ENCODE measurements at regions not wholly inside any gene's neighbourhood (a gene's known extent, or its start where the extent isn't known, plus 50 kb on each side); places are given as distances from the start of the nearest gene placed in this dataset.

DNA sequence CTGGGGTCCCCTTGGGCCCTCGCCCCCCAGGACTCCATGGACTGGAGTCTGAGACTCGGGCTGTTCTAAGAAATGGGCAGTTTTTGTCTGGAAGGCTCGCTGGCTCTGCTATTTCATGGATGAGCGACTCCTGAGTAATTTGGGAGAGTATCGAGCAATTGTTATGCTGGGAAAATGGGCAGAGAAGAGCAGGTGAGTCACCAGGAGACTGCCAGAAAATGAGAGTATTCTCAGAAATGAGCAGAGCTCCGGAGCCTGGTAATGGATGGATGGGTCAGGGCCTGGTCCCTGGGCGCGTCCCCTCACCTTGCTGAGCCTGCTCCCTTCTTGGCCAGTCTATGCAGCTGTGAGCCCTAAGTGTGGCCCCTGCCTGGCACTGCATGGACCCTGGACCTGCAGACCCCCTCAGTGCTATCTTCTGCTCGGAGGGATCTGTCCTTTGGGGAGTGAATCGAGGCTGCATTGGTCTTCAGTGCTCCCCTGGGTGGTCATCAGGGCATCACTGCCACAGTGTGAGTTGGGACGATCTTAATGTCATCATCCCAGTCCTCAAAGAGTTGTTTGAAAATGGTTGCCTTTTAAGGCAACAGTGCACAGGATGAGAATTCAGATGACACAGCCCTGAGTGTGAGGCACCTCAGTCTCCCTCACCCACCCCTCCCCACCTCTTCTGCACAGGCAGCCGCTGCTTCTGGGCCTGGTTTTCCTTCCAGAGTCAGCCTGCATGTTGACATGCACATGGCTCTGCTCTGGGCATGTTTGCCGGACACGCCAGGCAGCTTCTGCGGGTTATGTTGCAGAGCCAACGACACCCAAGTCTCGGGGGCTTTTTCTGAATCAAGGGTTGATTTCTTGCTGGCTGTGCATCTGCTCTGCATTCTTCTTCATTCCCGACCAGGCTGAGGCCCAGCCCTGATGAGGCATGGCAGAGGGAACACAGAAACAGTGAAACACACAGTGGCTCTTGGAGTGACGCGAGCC, 519.0 kb downstream of the TBC1D22A start:
- no peak for DNase-seq (ENCODE audit: low read depth)

DNA sequence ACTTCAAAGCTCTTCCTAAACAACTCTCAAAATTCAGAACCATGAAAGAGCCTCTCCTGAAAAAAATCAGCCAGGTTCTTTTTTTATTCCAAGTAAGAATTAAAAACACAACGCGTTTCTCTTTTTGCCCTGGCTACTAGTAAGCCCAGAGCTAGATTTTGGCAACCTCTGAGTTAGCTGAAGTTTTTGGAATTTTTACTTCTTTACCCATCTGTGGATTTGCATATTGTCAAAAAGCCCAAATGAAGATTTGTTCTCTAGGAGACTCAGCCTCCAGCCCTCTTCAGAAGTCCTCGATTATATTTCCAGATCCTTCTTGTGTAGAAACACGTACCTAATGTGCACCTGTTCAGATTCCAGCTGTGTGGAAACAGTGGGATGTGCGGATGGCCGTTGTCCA, 517.9 kb downstream of the TBC1D22A start:
- DNase-seq (ENCODE audit: low read depth): no peak

DNA sequence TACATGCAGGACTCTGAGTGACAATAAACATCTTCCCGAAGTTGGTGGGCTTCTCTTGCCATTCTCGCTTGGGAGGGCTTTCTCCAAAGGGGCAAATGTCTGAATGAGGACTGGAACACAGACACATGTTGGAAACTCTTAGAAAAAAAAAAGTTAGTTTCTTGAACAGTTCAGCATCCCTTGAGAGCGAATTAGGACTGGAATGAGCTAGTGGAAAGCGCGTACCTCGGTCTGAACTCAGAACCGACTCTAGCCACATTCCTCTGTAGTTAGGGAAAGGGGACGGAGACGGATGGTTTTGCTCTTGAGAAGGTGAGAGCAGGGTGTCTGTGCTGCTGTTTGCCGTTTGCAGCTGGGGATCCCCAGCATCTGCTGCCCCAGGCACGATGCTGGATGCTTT, 517.3 kb downstream of the TBC1D22A start:
- no peak for DNase-seq (ENCODE audit: low read depth)

DNA sequence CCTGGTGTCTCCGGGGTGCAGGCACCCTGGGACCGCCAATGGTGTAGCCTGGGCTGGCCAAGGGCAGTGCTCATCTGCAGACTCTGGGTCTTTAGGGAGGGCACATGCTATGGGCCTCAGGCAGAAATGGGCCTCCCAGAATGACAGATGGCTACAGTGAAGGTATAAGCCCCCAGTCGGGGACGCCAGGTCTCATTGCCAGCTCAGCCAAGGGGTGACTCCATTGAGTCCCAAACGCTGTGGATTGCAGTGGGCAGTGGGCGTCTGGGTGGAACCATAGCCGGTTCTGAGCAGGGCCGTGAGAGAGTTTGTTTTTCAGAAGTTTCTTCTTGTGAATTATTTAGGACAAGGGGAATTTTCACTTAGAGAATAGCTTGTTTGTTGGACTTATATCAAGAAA, 516.9 kb downstream of the TBC1D22A start:
- DNase-seq (ENCODE audit: low read depth): no peak

DNA sequence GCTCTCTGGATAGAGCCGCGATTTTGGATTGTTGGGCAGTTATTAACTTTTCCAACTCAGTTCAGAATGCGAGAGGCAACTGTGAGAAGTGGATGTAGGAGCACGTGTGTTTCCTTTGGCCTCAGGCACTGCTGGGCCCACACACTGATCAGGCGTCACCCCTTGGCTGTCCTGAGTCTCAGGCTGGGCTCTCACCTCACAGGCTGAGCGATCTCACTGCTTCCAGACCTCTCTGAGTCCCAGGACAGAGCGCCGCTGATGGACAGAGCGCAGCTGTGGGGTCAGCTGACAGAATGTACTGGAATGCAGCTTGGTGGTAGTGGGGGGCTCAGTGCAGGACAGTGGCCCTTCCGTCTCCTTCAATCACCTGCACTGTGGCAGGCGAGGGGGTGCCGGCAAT, 516.2 kb downstream of the TBC1D22A start:
- DNase-seq (ENCODE audit: low read depth): no peak

DNA sequence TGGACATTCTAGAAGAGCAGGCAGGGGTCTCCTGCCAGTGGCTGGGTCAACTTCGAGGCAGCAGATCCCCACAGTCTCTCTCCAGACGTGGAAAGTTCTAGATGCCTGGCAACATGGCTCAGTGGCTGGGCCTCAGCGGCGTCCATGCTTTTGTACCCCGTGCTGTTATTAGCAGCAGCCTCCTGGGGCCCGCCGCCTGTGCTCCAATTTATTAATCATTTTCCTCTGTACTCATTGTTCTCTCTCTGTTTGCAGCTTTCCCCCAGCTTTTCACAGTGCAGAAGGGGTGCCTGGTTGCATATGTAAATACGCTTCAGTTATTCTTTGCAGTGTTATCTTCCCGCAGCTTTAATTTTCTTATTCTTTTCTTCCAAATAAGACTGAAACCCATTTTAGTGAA, 515.1 kb downstream of the TBC1D22A start:
- no peak for DNase-seq (ENCODE audit: low read depth)

DNA sequence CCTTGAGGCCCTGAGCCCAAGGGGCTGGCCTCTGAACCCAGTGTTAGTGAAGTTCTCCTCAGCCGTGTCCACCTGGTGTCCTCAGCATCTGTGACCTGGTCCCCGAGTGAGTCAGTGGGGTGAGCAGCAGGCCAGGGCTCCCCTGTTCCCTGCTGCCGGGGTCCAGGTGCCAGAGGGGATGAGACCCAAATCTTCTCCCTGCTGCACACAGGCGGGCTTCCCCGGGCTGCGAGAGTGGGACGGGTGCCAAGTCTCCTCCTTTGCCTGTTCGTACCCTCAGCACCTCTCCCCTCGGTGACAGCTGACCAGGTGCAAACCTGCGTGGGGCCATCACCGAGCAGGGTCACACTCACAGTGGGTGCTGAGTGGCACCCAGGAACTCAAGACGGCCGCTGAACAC, 514.5 kb downstream of the TBC1D22A start:
- no peak for DNase-seq (ENCODE audit: low read depth)

DNA sequence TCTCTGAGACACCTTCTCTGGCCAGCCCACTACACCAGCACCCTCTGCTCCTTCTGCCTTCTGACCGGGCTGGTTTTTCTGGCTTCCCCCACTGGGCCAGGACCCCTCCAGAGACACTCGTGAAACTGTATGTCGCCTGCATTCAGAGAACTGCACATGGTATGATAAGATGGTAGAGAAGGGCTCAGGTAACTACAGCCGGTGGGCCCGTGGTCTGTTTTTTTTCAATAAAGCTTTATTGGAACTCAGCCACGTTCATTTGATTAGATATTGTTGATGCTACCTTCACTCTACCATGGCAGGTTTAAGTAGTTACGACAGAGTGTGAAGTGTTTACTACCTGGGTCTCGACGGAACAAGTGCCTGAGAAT, 514.0 kb downstream of the TBC1D22A start:
- DNase-seq (ENCODE audit: low read depth): no peak

DNA sequence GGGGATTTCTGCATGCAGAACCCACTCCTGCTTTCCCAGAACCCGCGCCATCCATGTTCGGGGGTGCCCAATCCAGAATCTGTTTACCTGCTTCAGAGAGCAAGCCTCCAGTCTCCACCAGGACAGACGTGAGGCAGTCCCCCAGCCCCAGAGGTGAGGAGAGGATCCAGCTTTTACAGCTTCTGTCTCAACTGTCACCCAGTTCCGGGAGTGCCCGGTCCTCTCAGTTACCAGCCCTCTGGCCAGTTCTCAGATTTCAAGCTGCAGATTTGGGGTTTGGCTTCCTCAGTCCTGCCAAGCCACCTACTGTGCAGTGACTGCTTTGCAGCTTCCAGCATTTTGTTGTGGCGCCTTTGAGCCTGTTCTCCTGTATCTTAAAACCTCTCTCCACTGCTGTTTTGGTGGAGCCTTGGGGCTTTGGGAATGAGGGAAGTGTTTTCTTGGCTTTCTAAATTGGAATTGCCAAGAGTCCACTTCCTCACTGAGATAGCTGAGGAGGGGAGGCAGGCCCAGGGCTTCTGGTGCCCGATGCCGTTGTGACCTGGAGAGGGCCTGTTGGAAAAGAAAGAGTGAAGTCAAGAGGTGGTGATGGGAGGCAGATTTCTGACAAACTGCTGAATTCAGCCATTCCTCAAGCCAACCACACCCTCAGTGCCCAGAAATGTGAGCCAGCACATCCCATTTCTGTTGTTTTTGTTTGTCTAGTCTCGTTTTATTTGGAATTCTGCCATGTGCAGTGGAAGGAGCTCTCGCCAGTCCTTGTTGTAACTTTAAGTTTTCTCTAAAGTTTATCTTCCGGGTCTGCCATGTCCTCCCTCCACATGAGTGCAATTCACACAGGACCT, 513.4 kb downstream of the TBC1D22A start:
- DNase-seq (ENCODE audit: low read depth): no peak

DNA sequence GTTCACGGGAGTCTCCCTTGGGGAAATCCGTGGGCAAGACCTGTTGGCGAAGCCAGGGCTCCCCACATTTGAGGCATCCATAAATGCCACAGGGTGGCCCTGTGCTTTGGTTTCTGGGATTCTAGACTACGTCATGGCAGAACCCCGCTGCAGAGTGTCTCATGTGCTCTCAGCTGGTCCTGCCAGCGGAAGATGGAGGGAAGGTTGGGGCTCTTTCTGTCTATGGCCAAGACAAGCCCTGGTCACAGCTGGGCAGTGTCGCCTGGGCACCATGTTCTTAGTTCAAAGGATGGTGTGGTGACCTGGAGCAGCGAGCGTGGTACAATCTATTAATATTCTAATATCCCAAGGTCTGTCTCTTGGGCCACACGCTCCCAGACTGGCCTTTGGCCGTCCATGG, 511.7 kb downstream of the TBC1D22A start:
- no peak for DNase-seq (ENCODE audit: low read depth)

DNA sequence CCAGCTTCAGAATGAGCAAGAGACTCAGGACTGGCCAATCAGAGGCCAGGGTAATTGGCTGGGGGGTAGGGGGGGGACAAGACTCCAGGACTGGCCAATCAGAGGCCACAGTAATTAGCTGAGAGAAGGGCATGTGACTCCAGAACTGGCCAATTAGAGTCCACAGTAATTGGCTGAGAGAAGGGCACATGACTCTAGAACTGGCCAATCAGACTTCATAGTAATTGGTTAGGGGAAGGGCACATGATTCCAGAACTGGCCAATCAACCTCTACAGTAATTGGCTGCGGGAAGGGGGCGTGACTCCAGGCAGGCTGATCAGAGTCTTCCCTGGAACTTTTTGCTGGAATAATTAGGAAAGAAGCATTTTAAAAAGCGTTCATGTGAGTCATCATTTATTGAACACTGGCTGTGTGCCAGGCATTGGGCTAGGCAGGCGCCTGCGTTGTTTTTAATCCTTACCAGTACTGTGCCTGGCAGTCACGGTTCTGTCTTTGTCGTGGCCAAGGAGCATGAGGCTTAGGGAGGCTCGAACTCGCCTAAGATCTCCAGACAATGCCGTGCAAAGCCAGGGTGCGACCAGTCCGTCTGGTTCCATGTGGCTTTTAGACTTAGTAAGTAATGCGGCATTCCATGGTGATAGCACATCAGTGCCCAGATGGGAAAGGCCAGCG, 508.1 kb downstream of the TBC1D22A start:
- DNase-seq (ENCODE audit: low read depth): no peak

DNA sequence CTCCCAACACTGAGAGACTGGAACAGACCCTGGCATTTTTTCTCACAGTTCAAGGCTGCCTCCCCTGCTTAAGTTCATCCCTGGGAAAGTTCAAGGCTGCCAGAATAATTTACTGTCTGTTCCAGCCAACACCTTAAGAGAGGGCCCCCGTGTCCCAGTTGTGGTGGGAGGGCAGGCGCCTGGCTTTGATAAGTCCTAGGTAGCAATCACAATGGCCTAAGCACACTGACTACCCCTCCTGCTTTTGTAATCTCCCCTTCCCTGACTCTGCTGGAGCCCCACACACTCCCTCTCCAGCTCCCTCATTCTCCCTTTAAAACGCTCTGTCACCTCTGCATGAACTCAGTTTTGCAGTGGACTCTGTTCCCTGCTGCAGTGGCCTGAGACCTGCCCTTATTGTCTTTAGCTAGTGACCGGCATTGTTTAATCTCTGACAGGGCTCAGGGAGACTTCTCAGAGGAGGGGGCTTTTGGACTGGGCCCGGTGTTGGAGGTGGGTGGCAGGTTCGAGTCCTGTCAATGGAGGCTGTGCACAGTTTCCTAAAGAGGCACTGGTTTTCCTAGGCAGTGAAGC, 507.2 kb downstream of the TBC1D22A start:
- no peak for DNase-seq (ENCODE audit: low read depth)

DNA sequence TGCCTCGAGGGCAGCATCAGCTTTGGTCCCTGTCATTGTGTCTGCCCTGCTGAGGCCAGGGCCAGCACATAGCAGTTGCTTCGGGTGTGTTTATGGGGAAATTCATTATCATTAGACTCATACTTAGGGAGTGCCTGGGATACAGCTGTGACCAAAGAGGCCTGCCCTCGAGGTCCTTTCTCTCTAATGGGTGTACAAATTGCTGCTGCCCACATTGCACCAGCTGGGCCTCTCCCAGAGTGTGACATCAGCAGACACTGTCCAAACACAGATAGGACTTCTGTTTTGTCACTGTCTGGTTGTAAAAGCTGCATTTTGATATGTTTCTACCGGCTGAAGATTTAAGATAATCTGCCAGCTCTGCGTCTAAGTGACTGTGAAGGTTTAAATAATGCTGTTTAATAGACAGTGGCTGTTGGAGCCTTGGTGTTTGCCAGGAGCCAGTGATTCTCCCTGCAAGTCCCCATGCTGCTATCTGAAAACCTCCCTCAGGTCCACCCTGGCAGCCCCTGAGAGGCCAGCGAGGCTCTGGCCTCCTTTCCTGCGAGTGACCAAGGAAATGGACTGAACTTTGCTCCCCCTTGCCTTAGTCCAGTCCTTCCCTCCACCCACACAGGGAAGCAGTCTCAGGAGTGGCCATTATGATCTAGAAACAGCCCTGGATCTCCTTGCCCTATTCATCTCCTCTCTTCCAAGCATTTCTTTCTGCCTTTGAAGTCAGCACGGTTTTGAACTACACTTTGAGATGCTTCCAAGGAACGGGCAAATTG, 505.2 kb downstream of the TBC1D22A start:
- DNase-seq (ENCODE audit: low read depth): no peak

DNA sequence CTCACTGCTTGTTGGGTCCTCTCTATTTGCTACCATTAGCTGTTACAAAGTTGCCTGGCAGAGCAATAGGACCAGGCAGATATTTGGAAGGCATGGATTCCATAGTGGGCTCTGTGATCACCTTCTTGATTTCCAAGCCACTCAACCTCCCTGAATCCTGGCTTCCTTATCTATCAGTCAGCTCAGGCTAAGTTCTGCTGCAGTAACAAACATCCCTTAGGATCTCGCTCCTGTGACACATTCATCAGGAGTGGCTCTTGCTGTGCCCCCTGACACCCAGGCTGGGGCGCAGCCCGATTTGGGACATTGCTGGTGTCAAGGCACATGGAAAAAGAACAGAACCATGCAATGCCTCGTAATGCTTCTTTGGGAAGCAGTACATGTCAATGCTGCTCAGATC, 503.9 kb downstream of the TBC1D22A start:
- no peak for DNase-seq (ENCODE audit: low read depth)

DNA sequence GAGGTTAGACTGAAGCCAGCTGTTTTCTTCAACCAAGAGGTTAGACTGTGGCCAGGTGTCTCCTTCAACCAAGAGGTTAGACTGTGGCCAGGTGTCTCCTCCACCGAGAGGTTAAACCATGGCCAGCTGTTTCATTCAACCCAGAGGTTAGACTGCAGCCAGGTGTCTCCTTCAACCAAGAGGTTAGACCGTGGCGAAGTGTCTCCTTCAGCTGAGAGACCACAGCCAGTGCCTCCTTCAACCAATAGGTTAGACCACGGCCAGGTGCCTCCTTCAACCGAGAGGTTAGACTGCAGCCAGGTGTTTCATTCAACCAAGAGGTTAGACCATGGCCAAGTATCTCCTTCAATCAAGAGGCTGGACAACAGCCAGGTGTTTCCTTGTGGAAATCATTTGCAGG, 498.1 kb downstream of the TBC1D22A start:
- DNase-seq (ENCODE audit: low read depth): no peak

DNA sequence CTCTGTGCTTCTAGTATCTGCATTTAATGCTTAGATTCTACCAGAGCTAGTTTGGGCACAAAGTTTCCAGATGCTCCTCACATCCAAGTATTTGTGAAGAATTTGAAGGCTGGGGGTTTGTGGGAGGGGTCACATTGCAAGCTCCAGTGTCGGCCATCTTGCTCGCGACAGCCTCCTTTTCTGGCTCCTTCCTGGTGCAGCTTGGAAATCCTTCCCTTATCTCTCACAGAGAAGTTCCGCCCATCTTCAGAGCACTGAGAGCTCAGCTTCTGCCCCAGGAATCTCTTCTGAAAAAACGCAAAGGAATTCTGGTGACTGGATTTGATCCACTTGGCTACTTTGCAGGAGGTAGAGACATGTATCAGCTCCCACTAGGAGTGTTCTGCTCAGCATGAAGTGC, 497.5 kb downstream of the TBC1D22A start:
- no peak for DNase-seq (ENCODE audit: low read depth)

DNA sequence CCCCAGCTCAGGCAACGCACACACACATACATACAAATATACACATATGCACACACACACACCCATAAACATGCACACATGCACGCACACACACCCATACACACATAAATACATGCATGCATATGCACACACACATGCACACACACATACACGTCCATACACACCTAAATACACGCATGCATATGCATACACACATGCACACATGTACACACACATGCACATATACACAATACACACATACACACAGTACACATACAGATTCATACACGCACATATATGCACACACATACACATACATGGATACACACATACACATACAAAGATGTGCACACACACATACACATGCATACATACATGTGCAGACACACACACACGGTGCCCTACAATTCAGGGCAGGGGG, 496.6 kb downstream of the TBC1D22A start:
- DNase-seq (ENCODE audit: low read depth): no peak

DNA sequence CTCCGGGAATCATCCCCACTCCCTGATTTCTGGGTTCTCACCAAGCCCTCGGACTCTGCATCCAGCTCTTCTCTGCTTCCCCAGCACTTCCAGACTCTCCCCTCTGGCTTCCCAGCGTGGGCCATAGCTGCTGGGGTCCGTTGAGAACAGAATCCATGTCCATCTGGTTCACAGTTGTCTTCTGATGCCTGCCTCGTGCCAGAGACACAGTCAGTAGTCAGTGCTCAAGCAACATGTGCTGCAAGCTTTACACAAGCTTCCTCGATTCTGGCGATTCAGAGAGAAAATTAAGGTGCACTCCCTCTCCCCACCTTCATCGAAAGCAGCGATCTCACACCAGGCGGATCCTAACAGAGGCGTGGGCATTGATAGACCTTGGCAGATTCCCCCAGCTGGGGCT, 495.5 kb downstream of the TBC1D22A start:
- no peak for DNase-seq (ENCODE audit: low read depth)

DNA sequence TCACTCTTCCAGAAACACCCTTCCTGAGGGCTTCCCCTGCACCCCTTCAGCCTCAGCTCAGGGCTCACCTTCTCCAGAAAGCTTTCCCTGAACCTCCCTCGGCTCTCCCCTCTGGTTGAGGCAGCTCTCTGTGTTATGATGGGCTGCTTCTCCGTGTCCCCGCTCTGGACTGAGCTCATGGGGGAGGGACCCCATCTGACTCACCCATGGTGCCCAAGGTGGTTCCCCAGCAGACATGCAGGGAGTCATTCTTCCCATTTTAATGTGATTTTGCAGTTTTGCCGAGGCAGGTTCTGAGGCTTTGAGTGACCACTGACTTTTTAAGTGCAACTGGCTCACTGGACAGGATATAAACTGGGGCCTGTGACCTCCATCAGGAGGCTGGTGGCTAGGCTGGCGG, 495.1 kb downstream of the TBC1D22A start:
- no peak for DNase-seq (ENCODE audit: low read depth)

DNA sequence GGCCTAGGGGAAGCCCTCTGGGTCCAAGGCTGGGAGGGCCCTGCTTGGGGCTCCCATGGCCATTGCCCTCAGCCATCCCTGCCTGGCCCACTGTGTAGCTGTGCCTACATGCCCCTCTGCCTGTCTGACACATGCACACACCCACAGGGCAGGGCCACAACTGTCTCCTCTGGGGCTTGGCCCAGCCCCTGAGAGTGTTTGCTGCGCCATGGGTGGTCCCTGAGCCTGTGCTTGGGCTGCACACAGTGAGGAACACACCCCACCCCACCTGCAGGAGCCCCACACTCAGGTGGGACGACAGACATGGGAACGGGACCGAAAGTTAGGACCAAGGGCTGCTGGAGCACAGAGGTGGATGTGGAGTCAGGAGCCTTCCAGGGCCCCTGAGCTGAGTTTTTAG, 489.5 kb downstream of the TBC1D22A start:
- DNase-seq (ENCODE audit: low read depth): no peak

DNA sequence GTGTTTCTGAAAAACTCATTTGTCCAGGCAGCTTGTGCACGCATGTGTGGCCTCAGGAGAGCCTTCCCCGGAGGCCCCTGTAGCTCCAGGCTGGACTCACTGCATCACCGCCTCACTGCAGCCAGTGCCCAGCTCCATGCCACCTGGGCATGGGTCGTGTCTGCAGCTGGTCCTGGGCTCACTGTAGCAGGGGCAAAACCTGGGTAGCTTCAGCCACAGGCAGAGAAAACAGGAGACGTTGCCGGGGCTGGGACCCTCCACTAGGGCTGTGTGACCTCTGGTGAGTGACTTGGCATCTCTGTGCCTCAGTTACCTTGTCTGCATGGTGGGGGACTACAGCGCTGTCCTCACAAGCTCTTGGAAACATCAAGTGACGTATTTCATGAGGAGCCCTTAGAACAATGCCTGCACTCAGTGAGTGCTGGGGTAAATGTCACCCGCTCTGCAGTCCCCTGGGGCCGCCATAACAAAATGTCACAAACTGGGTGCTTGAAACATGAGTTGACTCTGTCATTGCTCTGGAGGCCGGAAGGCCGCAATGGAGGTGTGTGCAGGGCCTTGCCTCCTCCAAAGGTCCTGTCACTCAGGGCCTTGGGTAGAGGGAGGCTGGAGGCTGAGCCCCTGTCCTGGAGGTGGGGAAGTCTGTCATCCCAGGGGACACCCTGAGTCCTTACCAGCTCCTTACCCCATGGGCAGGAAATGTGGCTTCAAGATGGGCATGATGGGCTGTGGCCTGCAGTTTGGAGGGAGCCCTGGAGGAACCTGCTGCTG, 488.7 kb downstream of the TBC1D22A start:
- no peak for DNase-seq (ENCODE audit: low read depth)

All from stimulated activated CD8-positive, alpha-beta memory T cell treated with anti-CD3 and anti-CD28 coated beads, Interleukin-12 subunit alpha, Interleukin-12 subunit beta, amount 100 ng/mL, for 4 hours (primary cell).